Astrocyte (in vitro differentiated cells and primary cell): ENCODE measurements at regions not wholly inside any gene's neighbourhood (a gene's known extent, or its start where the extent isn't known, plus 50 kb on each side); places are given as distances from the start of the nearest gene placed in this dataset.

ENCODE experiments used
- DNase-seq: peaks from one replicate; pipeline ENCODE4 v3.0.0-alpha.2; 2010; ENCODE audit warnings: low read depth
- FAIRE-seq: peaks from 2 replicates; lab custom pipeline; 2011; peaks lifted over from hg19 to GRCh38; lab: Jason Lieb, UNC
- H2AFZ ChIP-seq: 2 replicates; pipeline ENCODE4 v1.6.0; 2012; ENCODE audit warnings: low read depth, low read length, inconsistent platforms
- H3K27ac ChIP-seq: 2 replicates; pipeline ENCODE4 v1.5.1; 2011; ENCODE audit warnings: low read depth, low read length, inconsistent platforms
- H3K27me3 ChIP-seq: 2 replicates; pipeline ENCODE4 v1.6.0; 2011; ENCODE audit warnings: low read length, inconsistent platforms; ENCODE audit not compliant: insufficient read depth
- H3K36me3 ChIP-seq: 2 replicates; pipeline ENCODE4 v1.5.1; 2011; ENCODE audit warnings: low read length, inconsistent platforms; ENCODE audit not compliant: insufficient read depth
- H3K4me1 ChIP-seq: 2 replicates; pipeline ENCODE4 v1.5.1; 2011; ENCODE audit warnings: low read length, inconsistent platforms; ENCODE audit not compliant: insufficient read depth
- H3K4me2 ChIP-seq: 2 replicates; pipeline ENCODE4 v1.6.0; 2012; ENCODE audit warnings: low read length, inconsistent platforms
- H3K4me3 ChIP-seq: 2 replicates; pipeline ENCODE4 v1.5.1; 2011; ENCODE audit warnings: low read depth, mild to moderate bottlenecking, low read length, inconsistent platforms; ENCODE audit not compliant: insufficient read depth
- H3K79me2 ChIP-seq: 2 replicates; pipeline ENCODE4 v1.6.0; 2012; ENCODE audit warnings: mild to moderate bottlenecking, low read length, inconsistent platforms; ENCODE audit not compliant: insufficient read depth
- H3K9ac ChIP-seq: 2 replicates; pipeline ENCODE4 v1.6.0; 2012; ENCODE audit warnings: mild to moderate bottlenecking, low read length, inconsistent platforms
- H3K9me3 ChIP-seq: 2 replicates; pipeline ENCODE4 v1.5.1; 2012; ENCODE audit warnings: low read depth, mild to moderate bottlenecking, low read length, inconsistent platforms; ENCODE audit not compliant: insufficient read depth
- H4K20me1 ChIP-seq: 2 replicates; pipeline ENCODE4 v1.6.0; 2012; ENCODE audit warnings: low read length, inconsistent platforms; ENCODE audit not compliant: insufficient read depth
- H3K27ac Mint-ChIP-seq: one replicate; pipeline ENCODE4 v1.8.0; 2021; ENCODE audit warnings: mild to moderate bottlenecking, mixed read lengths; ENCODE audit not compliant: unreplicated experiment
- H3K27me3 Mint-ChIP-seq: one replicate; pipeline ENCODE4 v1.8.0; 2021; ENCODE audit warnings: low read depth, mixed read lengths; ENCODE audit not compliant: unreplicated experiment
- H3K36me3 Mint-ChIP-seq: one replicate; pipeline ENCODE4 v1.8.0; 2021; ENCODE audit warnings: low read depth, mixed read lengths; ENCODE audit not compliant: unreplicated experiment
- H3K4me1 Mint-ChIP-seq: one replicate; pipeline ENCODE4 v1.8.0; 2021; ENCODE audit warnings: low read depth, mixed read lengths; ENCODE audit not compliant: unreplicated experiment
- H3K4me3 Mint-ChIP-seq: one replicate; pipeline ENCODE4 v1.8.0; 2021; ENCODE audit warnings: mild to moderate bottlenecking, moderate library complexity, mixed read lengths; ENCODE audit not compliant: unreplicated experiment
- H3K9me3 Mint-ChIP-seq: one replicate; pipeline ENCODE4 v1.8.0; 2021; ENCODE audit warnings: mild to moderate bottlenecking, mixed read lengths; ENCODE audit not compliant: unreplicated experiment
- CTCF ChIP-seq: IDR thresholded peaks from 2 replicates; pipeline ENCODE4 v1.5.1; 2011; ENCODE audit warnings: low read depth, mild to moderate bottlenecking, inconsistent platforms, low read length, moderate library complexity; ENCODE audit not compliant: insufficient read depth
- EZH2 ChIP-seq: IDR thresholded peaks from 2 replicates; pipeline ENCODE4 v1.6.1; 2012; ENCODE audit warnings: mild to moderate bottlenecking, low read length, inconsistent platforms; ENCODE audit not compliant: insufficient read depth

- no peak for FAIRE-seq
- H3K4me1 Mint-ChIP-seq, result peaks cover 8% of the 10 kb centered on the region
- peaks cover 2% of the 10 kb centered on the region for H3K36me3 Mint-ChIP-seq
Measured at GRCh38 chr3:153669527-153669926, 451.7 kb upstream of the ARHGEF26 start.

GRCh38 chr3:153670577-153670976 lies 450.6 kb upstream of the ARHGEF26 start:
- Mint-ChIP-seq H3K4me1 (peaks cover 8% of the 10 kb centered on the region), H3K27ac (no peak overlapping the region), H3K27me3 (peaks cover 2% of the 10 kb centered on the region), H3K9me3 (peaks cover 4% of the 10 kb centered on the region), H3K36me3 (peaks cover 2% of the 10 kb centered on the region), H3K4me3 (no peak overlapping the region)
- no peak overlapping the region for H3K27ac ChIP-seq
- FAIRE-seq (no peak), DNase-seq (no peak)
- no peak for TF ChIP-seq EZH2
- no peak for TF ChIP-seq CTCF
- H3K4me3 ChIP-seq, result no peak overlapping the region
- no peaks in the 10 kb centered on the region for H3K27me3 ChIP-seq
- no peaks in the 10 kb centered on the region for H3K9me3 ChIP-seq
- H3K36me3 ChIP-seq, result no peaks in the 10 kb centered on the region
- H4K20me1 ChIP-seq, result no peaks in the 10 kb centered on the region
- no peak overlapping the region for H3K9ac ChIP-seq
- H2AFZ ChIP-seq, result no peak overlapping the region
- H3K79me2 ChIP-seq, result no peaks in the 10 kb centered on the region
- H3K4me2 ChIP-seq, result no peak overlapping the region
- no peaks in the 10 kb centered on the region for H3K4me1 ChIP-seq

More at GRCh38 chr3:153669527-153669926, 451.7 kb upstream of the ARHGEF26 start:
- H3K27me3 ChIP-seq, result no peaks in the 10 kb centered on the region
- H3K4me2 ChIP-seq, result no peak overlapping the region
- no peaks in the 10 kb centered on the region for H3K36me3 ChIP-seq
- no peaks in the 10 kb centered on the region for H3K9me3 ChIP-seq
- no peak overlapping the region for H3K9ac ChIP-seq
- H3K4me3 ChIP-seq, result no peak overlapping the region
- Mint-ChIP-seq H3K27ac (no peak overlapping the region), H3K4me3 (no peak overlapping the region), H3K27me3 (peaks cover 2% of the 10 kb centered on the region), H3K9me3 (peaks cover 4% of the 10 kb centered on the region)
- H2AFZ ChIP-seq, result no peak overlapping the region
- H3K27ac ChIP-seq, result no peak overlapping the region
- H4K20me1 ChIP-seq, result no peaks in the 10 kb centered on the region
- no peaks in the 10 kb centered on the region for H3K4me1 ChIP-seq
- TF ChIP-seq CTCF (no peak), EZH2 (no peak)
- no peaks in the 10 kb centered on the region for H3K79me2 ChIP-seq
- no peak for DNase-seq

GRCh38 chr3:153673853-153674252 lies 447.3 kb upstream of the ARHGEF26 start:
- no peak overlapping the region for H3K27ac Mint-ChIP-seq
- DNase-seq (no peak), FAIRE-seq (no peak)
- H3K36me3 ChIP-seq, result no peaks in the 10 kb centered on the region
- no peak overlapping the region for H3K4me3 ChIP-seq
- H3K27me3 ChIP-seq, result no peaks in the 10 kb centered on the region
- no peak overlapping the region for H3K4me2 ChIP-seq
- H3K36me3 Mint-ChIP-seq, result peaks cover 2% of the 10 kb centered on the region
- no peak overlapping the region for H3K27ac ChIP-seq
- H3K9me3 ChIP-seq, result no peaks in the 10 kb centered on the region
- no peak overlapping the region for H3K9ac ChIP-seq
- no peaks in the 10 kb centered on the region for H3K4me1 Mint-ChIP-seq
- no peak overlapping the region for H2AFZ ChIP-seq
- no peaks in the 10 kb centered on the region for H4K20me1 ChIP-seq
- no peaks in the 10 kb centered on the region for H3K4me1 ChIP-seq
- no peak overlapping the region for H3K4me3 Mint-ChIP-seq
- H3K27me3 Mint-ChIP-seq, result peaks cover 2% of the 10 kb centered on the region
- TF ChIP-seq EZH2 (no peak), CTCF (no peak)
- peaks cover 4% of the 10 kb centered on the region for H3K9me3 Mint-ChIP-seq
- no peaks in the 10 kb centered on the region for H3K79me2 ChIP-seq
